Osteocyte (in vitro differentiated cells): ENCODE measurements at regions not wholly inside any gene's neighbourhood (a gene's known extent, or its start where the extent isn't known, plus 50 kb on each side); places are given as distances from the start of the nearest gene placed in this dataset.

ENCODE experiments used
- DNase-seq: peaks from one replicate; pipeline ENCODE4 v3.0.0; 2021; ENCODE audit warnings: mixed read lengths; ENCODE audit not compliant: unreplicated experiment; ENCODE audit errors: extremely low spot score
- H3K27ac Mint-ChIP-seq: one replicate; pipeline ENCODE4 v1.8.0; 2021; ENCODE audit warnings: mild to moderate bottlenecking, mixed read lengths; ENCODE audit not compliant: unreplicated experiment
- H3K27me3 Mint-ChIP-seq: one replicate; pipeline ENCODE4 v1.8.0; 2021; ENCODE audit warnings: mixed read lengths; ENCODE audit not compliant: unreplicated experiment
- H3K36me3 Mint-ChIP-seq: one replicate; pipeline ENCODE4 v1.8.0; 2021; ENCODE audit warnings: mixed read lengths; ENCODE audit not compliant: unreplicated experiment
- H3K4me1 Mint-ChIP-seq: one replicate; pipeline ENCODE4 v1.8.0; 2021; ENCODE audit warnings: mixed read lengths; ENCODE audit not compliant: unreplicated experiment
- H3K4me3 Mint-ChIP-seq: one replicate; pipeline ENCODE4 v1.8.0; 2021; ENCODE audit warnings: mild to moderate bottlenecking, moderate library complexity, mixed read lengths; ENCODE audit not compliant: unreplicated experiment
- H3K9me3 Mint-ChIP-seq: one replicate; pipeline ENCODE4 v1.8.0; 2021; ENCODE audit warnings: mixed read lengths; ENCODE audit not compliant: unreplicated experiment
- CTCF ChIP-seq: fragments of 200-600 bp; sonication (generic); IDR thresholded peaks from 2 replicates; pipeline ENCODE4 v1.5.0; 2021; ENCODE audit warnings: antibody characterized with exemption, mild to moderate bottlenecking, moderate library complexity

- H3K9me3 Mint-ChIP-seq = no peaks in the 10 kb centered on the region
- no peak overlapping the region for H3K27ac Mint-ChIP-seq
- H3K4me3 Mint-ChIP-seq = no peak overlapping the region
- peaks cover 52% of the 10 kb centered on the region for H3K4me1 Mint-ChIP-seq
- H3K36me3 Mint-ChIP-seq = no peaks in the 10 kb centered on the region
- H3K27me3 Mint-ChIP-seq = peaks cover 2% of the 10 kb centered on the region
- no peak for TF ChIP-seq CTCF
- no peak for DNase-seq
Measured at GRCh38 chr6:22145376-22145775, 151.5 kb downstream of the PRL start.

GRCh38 chr6:22145823-22146677 is 150.8 kb downstream of the PRL start:
- Mint-ChIP-seq H3K27ac (no peak overlapping the region), H3K27me3 (peaks cover 2% of the 10 kb centered on the region), H3K4me1 (peaks cover 55% of the 10 kb centered on the region), H3K9me3 (no peaks in the 10 kb centered on the region), H3K4me3 (no peak overlapping the region), H3K36me3 (no peaks in the 10 kb centered on the region)
- TF ChIP-seq CTCF = peak; percentile 49
- DNase-seq = no peak

GRCh38 chr6:22146678-22146930 is 150.2 kb downstream of the PRL start:
- no peak for DNase-seq
- Mint-ChIP-seq H3K4me1 (peaks cover 50% of the 10 kb centered on the region), H3K27ac (no peak overlapping the region), H3K36me3 (no peaks in the 10 kb centered on the region), H3K4me3 (no peak overlapping the region), H3K9me3 (no peaks in the 10 kb centered on the region), H3K27me3 (peaks cover 2% of the 10 kb centered on the region)
- no peak for TF ChIP-seq CTCF

GRCh38 chr6:22146931-22147701 is 149.7 kb downstream of the PRL start:
- H3K4me3 Mint-ChIP-seq = no peak overlapping the region
- no peaks in the 10 kb centered on the region for H3K36me3 Mint-ChIP-seq
- peaks cover 48% of the 10 kb centered on the region for H3K4me1 Mint-ChIP-seq
- peaks cover 2% of the 10 kb centered on the region for H3K27me3 Mint-ChIP-seq
- no peak for DNase-seq
- H3K9me3 Mint-ChIP-seq = no peaks in the 10 kb centered on the region
- TF ChIP-seq CTCF = no peak
- H3K27ac Mint-ChIP-seq = peak overlapping the region; percentile 88
